ENCODE measurements at regions not wholly inside any gene's neighbourhood (a gene's known extent, or its start where the extent isn't known, plus 50 kb on each side); places are given as distances from the start of the nearest gene placed in this dataset.

GRCh38 chr11:81033779-81034540 lies 1593.1 kb upstream of the TENM4 start:
- Histone ChIP-seq H3K27me3 (ENCODE audit: control insufficient read depth, insufficient read depth, low read length) (no peaks in the 10 kb centered on the region), H3K4me3 (ENCODE audit: low read depth in 2 of 2, low read length in 2 of 2) (no peak overlapping the region), H3K9me3 (ENCODE audit: control insufficient read depth, insufficient read depth, low read depth, low read length) (no peaks in the 10 kb centered on the region; the same call in 1 of the 2 replicates), H3K36me3 (ENCODE audit: control insufficient read depth, insufficient read depth, low read length) (no peaks in the 10 kb centered on the region), H3K27ac (ENCODE audit: low read length) (no peak overlapping the region), H3K4me1 (ENCODE audit: control insufficient read depth, insufficient read depth, low read length) (no peaks in the 10 kb centered on the region)
- ChIA-PET CTCF (no interaction called here), POLR2A (no interaction called here)
- in situ Hi-C loops (cut with HindIII; ENCODE audit: low pct_unique_long_range_greater_than_20kb, low sequenced_read_pairs) = no loop called here
- DNase-seq (ENCODE audit: low read depth, low spot score) (no peak), ATAC-seq (no peak)
- TF ChIP-seq SIN3A (IDR thresholded peaks at IDR 0.05; ENCODE audit: borderline replicate concordance, insufficient read depth, low read depth, low read length) = no peak
- no peak for TF ChIP-seq TCF7L2 (IDR thresholded peaks at IDR 0.05; ENCODE audit: low read depth, low read length)
- intact Hi-C loops (cut with micrococcal nuclease; ENCODE audit: unreplicated experiment) = no loop called here
- BruUV-seq (replicated peaks) = no TSS peak

GRCh38 chr11:81032906-81033305 lies 1592.1 kb upstream of the TENM4 start:
- Histone ChIP-seq H3K27me3 (ENCODE audit: control insufficient read depth, insufficient read depth, low read length) (no peaks in the 10 kb centered on the region), H3K4me1 (ENCODE audit: control insufficient read depth, insufficient read depth, low read length) (no peaks in the 10 kb centered on the region), H3K36me3 (ENCODE audit: control insufficient read depth, insufficient read depth, low read length) (no peaks in the 10 kb centered on the region), H3K9me3 (ENCODE audit: control insufficient read depth, insufficient read depth, low read depth, low read length) (no peaks in the 10 kb centered on the region; the same call in 1 of the 2 replicates), H3K4me3 (ENCODE audit: low read depth in 2 of 2, low read length in 2 of 2) (no peak overlapping the region), H3K27ac (ENCODE audit: low read length) (no peak overlapping the region)
- ChIA-PET POLR2A (no interaction called here), CTCF (no interaction called here)
- TF ChIP-seq, protein P1, sequence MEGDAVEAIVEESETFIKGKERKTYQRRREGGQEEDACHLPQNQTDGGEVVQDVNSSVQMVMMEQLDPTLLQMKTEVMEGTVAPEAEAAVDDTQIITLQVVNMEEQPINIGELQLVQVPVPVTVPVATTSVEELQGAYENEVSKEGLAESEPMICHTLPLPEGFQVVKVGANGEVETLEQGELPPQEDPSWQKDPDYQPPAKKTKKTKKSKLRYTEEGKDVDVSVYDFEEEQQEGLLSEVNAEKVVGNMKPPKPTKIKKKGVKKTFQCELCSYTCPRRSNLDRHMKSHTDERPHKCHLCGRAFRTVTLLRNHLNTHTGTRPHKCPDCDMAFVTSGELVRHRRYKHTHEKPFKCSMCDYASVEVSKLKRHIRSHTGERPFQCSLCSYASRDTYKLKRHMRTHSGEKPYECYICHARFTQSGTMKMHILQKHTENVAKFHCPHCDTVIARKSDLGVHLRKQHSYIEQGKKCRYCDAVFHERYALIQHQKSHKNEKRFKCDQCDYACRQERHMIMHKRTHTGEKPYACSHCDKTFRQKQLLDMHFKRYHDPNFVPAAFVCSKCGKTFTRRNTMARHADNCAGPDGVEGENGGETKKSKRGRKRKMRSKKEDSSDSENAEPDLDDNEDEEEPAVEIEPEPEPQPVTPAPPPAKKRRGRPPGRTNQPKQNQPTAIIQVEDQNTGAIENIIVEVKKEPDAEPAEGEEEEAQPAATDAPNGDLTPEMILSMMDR (IDR thresholded peaks at IDR 0.05) = no peak
- TF ChIP-seq, protein P2, sequence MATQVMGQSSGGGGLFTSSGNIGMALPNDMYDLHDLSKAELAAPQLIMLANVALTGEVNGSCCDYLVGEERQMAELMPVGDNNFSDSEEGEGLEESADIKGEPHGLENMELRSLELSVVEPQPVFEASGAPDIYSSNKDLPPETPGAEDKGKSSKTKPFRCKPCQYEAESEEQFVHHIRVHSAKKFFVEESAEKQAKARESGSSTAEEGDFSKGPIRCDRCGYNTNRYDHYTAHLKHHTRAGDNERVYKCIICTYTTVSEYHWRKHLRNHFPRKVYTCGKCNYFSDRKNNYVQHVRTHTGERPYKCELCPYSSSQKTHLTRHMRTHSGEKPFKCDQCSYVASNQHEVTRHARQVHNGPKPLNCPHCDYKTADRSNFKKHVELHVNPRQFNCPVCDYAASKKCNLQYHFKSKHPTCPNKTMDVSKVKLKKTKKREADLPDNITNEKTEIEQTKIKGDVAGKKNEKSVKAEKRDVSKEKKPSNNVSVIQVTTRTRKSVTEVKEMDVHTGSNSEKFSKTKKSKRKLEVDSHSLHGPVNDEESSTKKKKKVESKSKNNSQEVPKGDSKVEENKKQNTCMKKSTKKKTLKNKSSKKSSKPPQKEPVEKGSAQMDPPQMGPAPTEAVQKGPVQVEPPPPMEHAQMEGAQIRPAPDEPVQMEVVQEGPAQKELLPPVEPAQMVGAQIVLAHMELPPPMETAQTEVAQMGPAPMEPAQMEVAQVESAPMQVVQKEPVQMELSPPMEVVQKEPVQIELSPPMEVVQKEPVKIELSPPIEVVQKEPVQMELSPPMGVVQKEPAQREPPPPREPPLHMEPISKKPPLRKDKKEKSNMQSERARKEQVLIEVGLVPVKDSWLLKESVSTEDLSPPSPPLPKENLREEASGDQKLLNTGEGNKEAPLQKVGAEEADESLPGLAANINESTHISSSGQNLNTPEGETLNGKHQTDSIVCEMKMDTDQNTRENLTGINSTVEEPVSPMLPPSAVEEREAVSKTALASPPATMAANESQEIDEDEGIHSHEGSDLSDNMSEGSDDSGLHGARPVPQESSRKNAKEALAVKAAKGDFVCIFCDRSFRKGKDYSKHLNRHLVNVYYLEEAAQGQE (IDR thresholded peaks at IDR 0.05; ENCODE audit: insufficient read depth in 1 of 2, low read depth in 2 of 2, low read length in 1 of 2) = no peak
- no peak for TF ChIP-seq SIN3A (IDR thresholded peaks at IDR 0.05; ENCODE audit: borderline replicate concordance, insufficient read depth, low read depth, low read length)
- no peak for TF ChIP-seq TCF7L2 (IDR thresholded peaks at IDR 0.05; ENCODE audit: low read depth, low read length)
- no peak for TF ChIP-seq POLR2AphosphoS5 (IDR thresholded peaks at IDR 0.05; ENCODE audit: low read depth, low read length)
- BruUV-seq (replicated peaks) = no TSS peak
- in situ Hi-C loops (cut with HindIII; ENCODE audit: low pct_unique_long_range_greater_than_20kb, low sequenced_read_pairs) = no loop called here
- intact Hi-C loops (cut with micrococcal nuclease; ENCODE audit: unreplicated experiment) = no loop called here
- DNase-seq (ENCODE audit: low read depth, low spot score) (no peak), ATAC-seq (no peak)

- TF ChIP-seq, protein P2 (IDR thresholded peaks at IDR 0.05; ENCODE audit: insufficient read depth in 1 of 2, low read depth in 2 of 2, low read length in 1 of 2) = no peak
- TF ChIP-seq SIN3A (IDR thresholded peaks at IDR 0.05; ENCODE audit: borderline replicate concordance, insufficient read depth, low read depth, low read length) (no peak), TCF7L2 (IDR thresholded peaks at IDR 0.05; ENCODE audit: low read depth, low read length) (no peak), POLR2AphosphoS5 (IDR thresholded peaks at IDR 0.05; ENCODE audit: low read depth, low read length) (no peak)
- TF ChIP-seq, protein P1 (IDR thresholded peaks at IDR 0.05) = no peak
- Histone ChIP-seq H3K4me1 (ENCODE audit: control insufficient read depth, insufficient read depth, low read length) (no peaks in the 10 kb centered on the region), H3K36me3 (ENCODE audit: control insufficient read depth, insufficient read depth, low read length) (no peaks in the 10 kb centered on the region), H3K9me3 (ENCODE audit: control insufficient read depth, insufficient read depth, low read depth, low read length) (no peaks in the 10 kb centered on the region; the same call in 1 of the 2 replicates), H3K4me3 (ENCODE audit: low read depth in 2 of 2, low read length in 2 of 2) (no peak overlapping the region), H3K27me3 (ENCODE audit: control insufficient read depth, insufficient read depth, low read length) (no peaks in the 10 kb centered on the region), H3K27ac (ENCODE audit: low read length) (no peak overlapping the region)
- in situ Hi-C loops (cut with HindIII; ENCODE audit: low pct_unique_long_range_greater_than_20kb, low sequenced_read_pairs) = no loop called here
- ATAC-seq (no peak), DNase-seq (ENCODE audit: low read depth, low spot score) (no peak)
- intact Hi-C loops (cut with micrococcal nuclease; ENCODE audit: unreplicated experiment) = no loop called here
- POLR2A ChIA-PET = no interaction called here
- CTCF ChIA-PET = no interaction called here
- BruUV-seq (replicated peaks) = no TSS peak
These were observed 1589.4 kb upstream of the TENM4 start for GRCh38 chr11:81030186-81030585.

All from Panc1 (cell line).